ENCODE measurements at regions not wholly inside any gene's neighbourhood (a gene's known extent, or its start where the extent isn't known, plus 50 kb on each side); places are given as distances from the start of the nearest gene placed in this dataset.

DNA sequence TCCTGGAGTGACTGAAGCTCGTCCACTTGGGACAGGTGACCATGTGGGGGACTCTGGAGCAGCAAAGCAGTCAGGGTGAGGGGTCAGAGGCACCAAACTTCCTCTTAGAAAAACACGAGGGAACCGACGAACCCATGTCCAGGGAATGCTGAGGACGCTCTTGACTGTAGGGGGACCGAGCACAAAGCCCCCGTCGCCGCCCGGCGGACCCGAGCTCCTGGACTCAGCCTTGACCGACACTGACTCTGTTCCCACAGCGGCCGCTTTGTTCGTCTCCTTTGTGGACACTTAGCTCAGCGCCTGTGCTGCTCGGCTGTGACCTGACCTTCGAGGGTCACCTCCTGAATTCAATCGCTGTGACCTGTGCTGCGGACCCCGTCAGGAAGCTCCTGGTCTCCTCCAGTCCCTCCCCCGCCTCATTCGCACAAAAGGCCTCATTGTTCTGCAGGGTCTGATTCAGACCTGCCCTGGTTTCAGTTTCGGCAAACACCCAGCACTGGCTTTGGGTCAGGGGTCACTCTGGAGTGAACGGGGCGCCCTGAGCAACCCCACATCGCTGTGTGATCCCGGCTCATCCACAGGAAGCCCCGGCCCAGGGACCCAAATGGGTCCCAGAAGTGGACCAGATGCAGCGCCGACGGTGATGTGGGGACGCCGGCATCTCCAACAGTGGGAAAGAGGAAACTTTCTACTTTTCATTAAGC, 454.8 kb downstream of the PREX1 start (continued):
- TF ChIP-seq, protein P1, sequence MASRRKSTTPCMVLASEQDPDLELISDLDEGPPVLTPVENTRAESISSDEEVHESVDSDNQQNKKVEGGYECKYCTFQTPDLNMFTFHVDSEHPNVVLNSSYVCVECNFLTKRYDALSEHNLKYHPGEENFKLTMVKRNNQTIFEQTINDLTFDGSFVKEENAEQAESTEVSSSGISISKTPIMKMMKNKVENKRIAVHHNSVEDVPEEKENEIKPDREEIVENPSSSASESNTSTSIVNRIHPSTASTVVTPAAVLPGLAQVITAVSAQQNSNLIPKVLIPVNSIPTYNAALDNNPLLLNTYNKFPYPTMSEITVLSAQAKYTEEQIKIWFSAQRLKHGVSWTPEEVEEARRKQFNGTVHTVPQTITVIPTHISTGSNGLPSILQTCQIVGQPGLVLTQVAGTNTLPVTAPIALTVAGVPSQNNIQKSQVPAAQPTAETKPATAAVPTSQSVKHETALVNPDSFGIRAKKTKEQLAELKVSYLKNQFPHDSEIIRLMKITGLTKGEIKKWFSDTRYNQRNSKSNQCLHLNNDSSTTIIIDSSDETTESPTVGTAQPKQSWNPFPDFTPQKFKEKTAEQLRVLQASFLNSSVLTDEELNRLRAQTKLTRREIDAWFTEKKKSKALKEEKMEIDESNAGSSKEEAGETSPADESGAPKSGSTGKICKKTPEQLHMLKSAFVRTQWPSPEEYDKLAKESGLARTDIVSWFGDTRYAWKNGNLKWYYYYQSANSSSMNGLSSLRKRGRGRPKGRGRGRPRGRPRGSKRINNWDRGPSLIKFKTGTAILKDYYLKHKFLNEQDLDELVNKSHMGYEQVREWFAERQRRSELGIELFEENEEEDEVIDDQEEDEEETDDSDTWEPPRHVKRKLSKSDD (CRISPR knock-in tag; IDR thresholded peaks at IDR 0.05; ENCODE audit: low read depth): peak; percentile 45; the same call in 1 of the 2 replicates
- peak; percentile 89; the same call in 1 of the 2 replicates for TF ChIP-seq AKAP8 (CRISPR knock-in tag; IDR thresholded peaks at IDR 0.05)
- TF ChIP-seq ZSCAN12 (CRISPR knock-in tag; IDR thresholded peaks at IDR 0.05): 0 out of 2 replicates have a peak, but pooled peaks have one; percentile 35
- TF ChIP-seq GZF1 (CRISPR knock-in tag; IDR thresholded peaks at IDR 0.05): 0 out of 2 replicates have a peak, but pooled peaks have one; percentile 69
- TF ChIP-seq, protein P2, sequence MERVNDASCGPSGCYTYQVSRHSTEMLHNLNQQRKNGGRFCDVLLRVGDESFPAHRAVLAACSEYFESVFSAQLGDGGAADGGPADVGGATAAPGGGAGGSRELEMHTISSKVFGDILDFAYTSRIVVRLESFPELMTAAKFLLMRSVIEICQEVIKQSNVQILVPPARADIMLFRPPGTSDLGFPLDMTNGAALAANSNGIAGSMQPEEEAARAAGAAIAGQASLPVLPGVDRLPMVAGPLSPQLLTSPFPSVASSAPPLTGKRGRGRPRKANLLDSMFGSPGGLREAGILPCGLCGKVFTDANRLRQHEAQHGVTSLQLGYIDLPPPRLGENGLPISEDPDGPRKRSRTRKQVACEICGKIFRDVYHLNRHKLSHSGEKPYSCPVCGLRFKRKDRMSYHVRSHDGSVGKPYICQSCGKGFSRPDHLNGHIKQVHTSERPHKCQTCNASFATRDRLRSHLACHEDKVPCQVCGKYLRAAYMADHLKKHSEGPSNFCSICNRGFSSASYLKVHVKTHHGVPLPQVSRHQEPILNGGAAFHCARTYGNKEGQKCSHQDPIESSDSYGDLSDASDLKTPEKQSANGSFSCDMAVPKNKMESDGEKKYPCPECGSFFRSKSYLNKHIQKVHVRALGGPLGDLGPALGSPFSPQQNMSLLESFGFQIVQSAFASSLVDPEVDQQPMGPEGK (CRISPR knock-in tag; IDR thresholded peaks at IDR 0.05): peak; percentile 100
- TF ChIP-seq JUN (CRISPR knock-in tag; IDR thresholded peaks at IDR 0.05): peak; percentile 92
- peak; percentile 75; the same call in 1 of the 2 replicates for TF ChIP-seq KDM1A (CRISPR knock-in tag; IDR thresholded peaks at IDR 0.05)
- peak; percentile 93 for TF ChIP-seq ZNF614 (CRISPR knock-in tag; IDR thresholded peaks at IDR 0.05; ENCODE audit: borderline replicate concordance)
- TF ChIP-seq ZNF777 (CRISPR knock-in tag; IDR thresholded peaks at IDR 0.05): peak; percentile 84
- peak; percentile 86 for TF ChIP-seq ZFP90 (CRISPR knock-in tag; IDR thresholded peaks at IDR 0.05; ENCODE audit: borderline replicate concordance)
- peak; percentile 69 for TF ChIP-seq RBFOX2 (IDR thresholded peaks at IDR 0.05; ENCODE audit: low read depth, low read length)
- peak; percentile 94; the same call in 1 of the 2 replicates for TF ChIP-seq KAT7 (CRISPR knock-in tag; IDR thresholded peaks at IDR 0.05; ENCODE audit: borderline replicate concordance)
- TF ChIP-seq TFDP1 (CRISPR knock-in tag; IDR thresholded peaks at IDR 0.05; ENCODE audit: borderline replicate concordance): peak; percentile 66; the same call in 1 of the 2 replicates
- TF ChIP-seq PITX1 (CRISPR knock-in tag; IDR thresholded peaks at IDR 0.05): peak; percentile 96
- TF ChIP-seq PAXIP1 (CRISPR knock-in tag; conservative IDR thresholded peaks at IDR 0.05): peak; percentile 98
- peak; percentile 100 for TF ChIP-seq ZBTB7B (CRISPR knock-in tag; IDR thresholded peaks at IDR 0.05)
- TF ChIP-seq KDM3A (CRISPR knock-in tag; IDR thresholded peaks at IDR 0.05; ENCODE audit: low read depth): peak; percentile 97; the same call in 1 of the 2 replicates
- peak; percentile 99 for TF ChIP-seq ZBTB7A (CRISPR knock-in tag; IDR thresholded peaks at IDR 0.05)
- TF ChIP-seq HNRNPLL (IDR thresholded peaks at IDR 0.05; ENCODE audit: low read depth, low read length, poor library complexity, severe bottlenecking): peak; percentile 51
- peak; percentile 81 for TF ChIP-seq TSC22D2 (CRISPR knock-in tag; IDR thresholded peaks at IDR 0.05; ENCODE audit: borderline replicate concordance)
